Neural cell (in vitro differentiated cells): ENCODE measurements at regions not wholly inside any gene's neighbourhood (a gene's known extent, or its start where the extent isn't known, plus 50 kb on each side); places are given as distances from the start of the nearest gene placed in this dataset.

Source experiments
- H2AFZ ChIP-seq: fragments of 200-600, 300-800 bp; sonication (generic), shearing (Covaris generic); 2 replicates; pipeline ENCODE4 v1.6.0; 2014; ENCODE audit warnings: low read depth, mild to moderate bottlenecking, antibody characterized with exemption, low read length, moderate library complexity
- H3F3A ChIP-seq: fragments of 200-600 bp; shearing (Covaris generic); 2 replicates; pipeline ENCODE4 v1.6.1; 2016; ENCODE audit warnings: mild to moderate bottlenecking, moderate library complexity, mixed read lengths, antibody characterized with exemption, low read length; ENCODE audit not compliant: insufficient read depth, poor library complexity, severe bottlenecking
- H3K27ac ChIP-seq: fragments of 200-600, 300-800 bp; sonication (generic), shearing (Covaris generic); 2 replicates; pipeline ENCODE4 v1.5.1; 2014; ENCODE audit warnings: mild to moderate bottlenecking, low read length, moderate library complexity
- H3K27me3 ChIP-seq: fragments of 300-800, 200-600 bp; sonication (generic), shearing (Covaris generic); 2 replicates; pipeline ENCODE4 v1.6.0; 2014; ENCODE audit warnings: mild to moderate bottlenecking, low read depth, low read length, moderate library complexity; ENCODE audit not compliant: insufficient read depth
- H3K36me3 ChIP-seq: fragments of 300-800, 200-600 bp; sonication (generic), shearing (Covaris generic); 2 replicates; pipeline ENCODE4 v1.5.1; 2014; ENCODE audit warnings: mild to moderate bottlenecking, antibody characterized with exemption, low read length, moderate library complexity; ENCODE audit not compliant: insufficient read depth
- H3K4me2 ChIP-seq: fragments of 300-800, 200-600 bp; sonication (generic), shearing (Covaris generic); 2 replicates; pipeline ENCODE4 v1.6.0; 2014; ENCODE audit warnings: mild to moderate bottlenecking, low read length
- H3K4me3 ChIP-seq: fragments of 300-800, 200-600 bp; sonication (generic), shearing (Covaris generic); 2 replicates; pipeline ENCODE4 v1.5.1; 2014; ENCODE audit warnings: mild to moderate bottlenecking, low read length, moderate library complexity
- H3K79me2 ChIP-seq: fragments of 200-600 bp; shearing (Covaris generic); replicated peaks from 2 replicates; pipeline ENCODE4 v1.6.0; 2014; ENCODE audit warnings: mild to moderate bottlenecking, low read length, moderate library complexity; ENCODE audit not compliant: insufficient read depth
- H3K9ac ChIP-seq: fragments of 300-800, 200-600 bp; sonication (generic), shearing (Covaris generic); 2 replicates; pipeline ENCODE4 v1.6.1; 2016; ENCODE audit warnings: mild to moderate bottlenecking, low read length, mixed read lengths
- H3K9me2 ChIP-seq: fragments of 200-600 bp; shearing (Covaris generic); 2 replicates; pipeline ENCODE4 v1.6.1; 2016; ENCODE audit warnings: mild to moderate bottlenecking, low read length, mixed read lengths; ENCODE audit not compliant: insufficient read depth
- H3K9me3 ChIP-seq: fragments of 200-600, 300-800 bp; sonication (generic), shearing (Covaris generic); 2 replicates; pipeline ENCODE4 v1.6.1; 2016; ENCODE audit warnings: mild to moderate bottlenecking, mixed run types, low read length, moderate library complexity, mixed read lengths
- H4K20me1 ChIP-seq: fragments of 200-600 bp; shearing (Covaris generic); 2 replicates; pipeline ENCODE4 v1.6.1; 2016; ENCODE audit warnings: mild to moderate bottlenecking, mixed run types; ENCODE audit not compliant: insufficient read depth
- EP300 ChIP-seq: fragments of 450-650 bp; conservative IDR thresholded peaks from 2 replicates; pipeline ENCODE4 v1.6.1; 2014; ENCODE audit warnings: antibody characterized with exemption, mild to moderate bottlenecking, moderate library complexity; ENCODE audit not compliant: poor library complexity, severe bottlenecking
- EZH2 ChIP-seq: fragments of 200-600, 300-800 bp; shearing (Covaris generic), sonication (generic); IDR thresholded peaks from 2 replicates; pipeline ENCODE4 v1.6.1; 2014; ENCODE audit warnings: antibody characterized with exemption, low read length, borderline replicate concordance, mild to moderate bottlenecking; ENCODE audit not compliant: insufficient read depth, poor library complexity, severe bottlenecking
- MXI1 ChIP-seq: fragments of 450-650 bp; conservative IDR thresholded peaks from 2 replicates; pipeline ENCODE4 v1.6.1; 2014; ENCODE audit warnings: antibody characterized with exemption, mild to moderate bottlenecking; ENCODE audit not compliant: poor library complexity, severe bottlenecking
- POLR2AphosphoS5 ChIP-seq: IDR thresholded peaks from 2 replicates; pipeline ENCODE4 v1.6.1; 2012
- RAD21 ChIP-seq: fragments of 450-650 bp; conservative IDR thresholded peaks from 2 replicates; pipeline ENCODE4 v1.6.1; 2014; ENCODE audit warnings: antibody characterized with exemption, mild to moderate bottlenecking, moderate library complexity
- REST ChIP-seq: IDR thresholded peaks from 2 replicates; pipeline ENCODE4 v1.6.1; 2012; ENCODE audit warnings: borderline replicate concordance
- SMC3 ChIP-seq: fragments of 450-650 bp; conservative IDR thresholded peaks from 2 replicates; pipeline ENCODE4 v1.6.1; 2014; ENCODE audit warnings: antibody characterized with exemption, mild to moderate bottlenecking, moderate library complexity; ENCODE audit not compliant: poor library complexity
- TAF1 ChIP-seq: IDR thresholded peaks from 2 replicates; pipeline ENCODE4 v1.6.1; 2012; ENCODE audit warnings: low read depth
- TF ChIP-seq, protein P1 (sequence below): fragments of 450-650 bp; IDR thresholded peaks from 2 replicates; pipeline ENCODE4 v1.5.1; 2014; ENCODE audit warnings: antibody characterized with exemption, mild to moderate bottlenecking, moderate library complexity; ENCODE audit not compliant: poor library complexity, severe bottlenecking

DNA sequence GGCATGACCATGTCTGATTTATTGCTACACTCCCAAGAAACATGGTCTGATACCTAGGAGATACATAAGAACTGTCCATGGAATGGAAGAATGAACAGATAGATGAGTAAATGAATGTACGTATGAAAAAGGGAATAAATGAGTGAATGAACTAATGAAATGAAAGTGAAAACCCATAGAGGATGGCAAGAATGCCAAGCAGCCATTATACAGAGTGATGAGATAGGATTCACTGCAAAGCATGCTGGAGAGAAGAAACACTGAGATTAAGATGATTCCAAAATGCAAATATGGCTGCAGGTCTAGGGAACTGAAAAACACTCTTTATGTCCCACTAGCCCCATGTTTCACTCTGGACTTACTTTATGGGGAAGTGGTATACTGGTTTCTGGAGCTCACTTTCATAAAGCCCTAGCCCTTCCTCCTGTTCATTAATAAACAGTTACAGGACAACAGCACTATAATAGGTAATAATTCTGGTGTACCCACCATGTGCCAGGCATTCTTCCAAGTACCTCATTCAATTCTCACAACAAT, 170.3 kb upstream of the RAD23B start:
- H3K79me2 ChIP-seq: no peaks in the 10 kb centered on the region
- no peak overlapping the region for H3K4me2 ChIP-seq
- no peak overlapping the region for H3K4me3 ChIP-seq
- no peaks in the 10 kb centered on the region for H3K27me3 ChIP-seq
- H3K9me3 ChIP-seq: no peaks in the 10 kb centered on the region
- no peak for TF ChIP-seq EP300
- TF ChIP-seq RAD21: no peak
- TF ChIP-seq REST: no peak
- no peak for TF ChIP-seq MXI1
- TF ChIP-seq TAF1: no peak
- no peak for TF ChIP-seq POLR2AphosphoS5
- TF ChIP-seq, protein P1, sequence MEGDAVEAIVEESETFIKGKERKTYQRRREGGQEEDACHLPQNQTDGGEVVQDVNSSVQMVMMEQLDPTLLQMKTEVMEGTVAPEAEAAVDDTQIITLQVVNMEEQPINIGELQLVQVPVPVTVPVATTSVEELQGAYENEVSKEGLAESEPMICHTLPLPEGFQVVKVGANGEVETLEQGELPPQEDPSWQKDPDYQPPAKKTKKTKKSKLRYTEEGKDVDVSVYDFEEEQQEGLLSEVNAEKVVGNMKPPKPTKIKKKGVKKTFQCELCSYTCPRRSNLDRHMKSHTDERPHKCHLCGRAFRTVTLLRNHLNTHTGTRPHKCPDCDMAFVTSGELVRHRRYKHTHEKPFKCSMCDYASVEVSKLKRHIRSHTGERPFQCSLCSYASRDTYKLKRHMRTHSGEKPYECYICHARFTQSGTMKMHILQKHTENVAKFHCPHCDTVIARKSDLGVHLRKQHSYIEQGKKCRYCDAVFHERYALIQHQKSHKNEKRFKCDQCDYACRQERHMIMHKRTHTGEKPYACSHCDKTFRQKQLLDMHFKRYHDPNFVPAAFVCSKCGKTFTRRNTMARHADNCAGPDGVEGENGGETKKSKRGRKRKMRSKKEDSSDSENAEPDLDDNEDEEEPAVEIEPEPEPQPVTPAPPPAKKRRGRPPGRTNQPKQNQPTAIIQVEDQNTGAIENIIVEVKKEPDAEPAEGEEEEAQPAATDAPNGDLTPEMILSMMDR: no peak
- no peak for TF ChIP-seq SMC3
- TF ChIP-seq EZH2: no peak
- H4K20me1 ChIP-seq: no peaks in the 10 kb centered on the region
- H3K27ac ChIP-seq: no peak overlapping the region
- H3K9me2 ChIP-seq: no peaks in the 10 kb centered on the region
- H3F3A ChIP-seq: no peaks in the 10 kb centered on the region
- H3K9ac ChIP-seq: no peak overlapping the region
- no peak overlapping the region for H2AFZ ChIP-seq
- H3K36me3 ChIP-seq: no peaks in the 10 kb centered on the region

DNA sequence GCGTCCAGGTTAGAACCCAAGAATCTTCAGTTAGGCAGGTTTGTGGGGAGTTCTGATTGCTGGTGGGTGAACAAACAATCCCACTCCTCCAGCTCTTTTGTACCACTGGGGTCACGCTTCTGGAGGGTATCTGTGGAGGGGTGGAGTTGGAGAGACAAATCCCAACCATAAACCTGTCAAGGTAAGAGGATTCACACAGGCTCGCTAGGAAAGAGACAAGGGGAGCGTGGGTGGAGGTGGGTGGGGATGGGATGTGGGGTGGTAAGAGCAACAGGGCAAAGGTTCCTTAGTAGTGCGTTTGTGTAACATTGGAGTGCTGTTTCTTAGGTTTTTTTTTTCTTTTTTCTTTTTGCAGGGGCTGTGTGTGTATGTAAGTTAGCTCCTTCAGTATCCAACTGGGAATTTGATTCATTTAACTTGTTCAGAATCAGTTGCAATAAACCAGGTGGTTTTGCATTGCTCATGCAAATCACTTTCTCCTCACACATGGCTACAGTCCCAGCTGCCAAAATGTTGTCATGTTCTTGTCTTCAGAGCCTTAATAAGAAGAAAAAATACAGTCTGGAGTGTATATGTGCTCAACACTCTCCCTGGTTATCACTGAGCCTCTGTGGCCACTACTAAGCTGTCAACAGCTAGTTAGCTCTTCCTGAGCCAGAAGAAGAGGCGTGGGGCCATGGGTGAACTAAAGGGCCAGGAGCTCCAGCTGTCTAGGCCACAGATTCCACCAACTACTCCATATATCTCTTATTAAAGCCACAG, 164.0 kb upstream of the RAD23B start:
- TF ChIP-seq RAD21: no peak
- no peak for TF ChIP-seq EZH2
- no peak for TF ChIP-seq EP300
- H2AFZ ChIP-seq: no peak overlapping the region
- H3F3A ChIP-seq: no peaks in the 10 kb centered on the region
- no peaks in the 10 kb centered on the region for H4K20me1 ChIP-seq
- no peaks in the 10 kb centered on the region for H3K9me2 ChIP-seq
- no peak overlapping the region for H3K4me2 ChIP-seq
- no peaks in the 10 kb centered on the region for H3K27me3 ChIP-seq
- H3K79me2 ChIP-seq: no peaks in the 10 kb centered on the region
- no peaks in the 10 kb centered on the region for H3K36me3 ChIP-seq
- H3K9me3 ChIP-seq: no peaks in the 10 kb centered on the region
- H3K27ac ChIP-seq: no peak overlapping the region
- no peak overlapping the region for H3K9ac ChIP-seq
- no peak overlapping the region for H3K4me3 ChIP-seq
